H9 (cell line): ENCODE measurements at regions not wholly inside any gene's neighbourhood (a gene's known extent, or its start where the extent isn't known, plus 50 kb on each side); places are given as distances from the start of the nearest gene placed in this dataset.

ENCODE experiments used
- DNase-seq: peaks from one replicate; pipeline ENCODE4 v3.0.0-alpha.2; 2017
- H2AFZ ChIP-seq: one replicate; pipeline ENCODE4 v1.6.1; 2013; ENCODE audit warnings: mild to moderate bottlenecking, low read length, control low read depth, moderate library complexity
- H2AK5ac ChIP-seq: 2 replicates; pipeline ENCODE4 v1.6.1; 2013; ENCODE audit warnings: low read length, control low read depth, mixed read lengths; ENCODE audit not compliant: insufficient read length
- H2BK120ac ChIP-seq: one replicate; pipeline ENCODE4 v1.6.1; 2013; ENCODE audit warnings: low read depth, mild to moderate bottlenecking, low read length, control low read depth, inconsistent platforms; ENCODE audit not compliant: poor library complexity, severe bottlenecking
- H2BK12ac ChIP-seq: 2 replicates; pipeline ENCODE4 v1.6.1; 2013; ENCODE audit warnings: low read length, control low read depth, mixed read lengths, low read depth; ENCODE audit not compliant: insufficient read length
- H2BK15ac ChIP-seq: 2 replicates; pipeline ENCODE4 v1.6.1; 2013; ENCODE audit warnings: low read depth, low read length, control low read depth
- H2BK20ac ChIP-seq: one replicate; pipeline ENCODE4 v1.6.1; 2013; ENCODE audit warnings: low read depth, mild to moderate bottlenecking, low read length, control low read depth, inconsistent platforms; ENCODE audit not compliant: poor library complexity, severe bottlenecking
- H2BK5ac ChIP-seq: 2 replicates; pipeline ENCODE4 v1.6.1; 2013; ENCODE audit warnings: low read length, control low read depth, mixed read lengths; ENCODE audit not compliant: insufficient read length
- H3K14ac ChIP-seq: 2 replicates; pipeline ENCODE4 v1.6.1; 2013; ENCODE audit warnings: low read length, control low read depth; ENCODE audit not compliant: insufficient read depth
- H3K18ac ChIP-seq: 2 replicates; pipeline ENCODE4 v1.6.1; 2013; ENCODE audit warnings: low read depth, mild to moderate bottlenecking, mixed read lengths, low read length, control low read depth; ENCODE audit not compliant: insufficient read length
- H3K23ac ChIP-seq: 2 replicates; pipeline ENCODE4 v1.6.1; 2013; ENCODE audit warnings: low read length, control low read depth, mixed read lengths, low read depth; ENCODE audit not compliant: insufficient read length
- H3K23me2 ChIP-seq: 2 replicates; pipeline ENCODE4 v1.6.1; 2013; ENCODE audit warnings: low read depth, mild to moderate bottlenecking, mixed read lengths, low read length, control low read depth; ENCODE audit not compliant: insufficient read length, poor library complexity, severe bottlenecking
- H3K27ac ChIP-seq: 2 replicates; pipeline ENCODE4 v1.5.1; 2013; ENCODE audit warnings: low read length, control low read depth, mixed read lengths, low read depth; ENCODE audit not compliant: insufficient read length
- H3K27me3 ChIP-seq: 2 replicates; pipeline ENCODE4 v1.6.1; 2013; ENCODE audit warnings: low read length, control low read depth, inconsistent platforms; ENCODE audit not compliant: insufficient read depth
- H3K4ac ChIP-seq: 2 replicates; pipeline ENCODE4 v1.6.1; 2013; ENCODE audit warnings: low read depth, mild to moderate bottlenecking, control low read depth, inconsistent platforms, low read length, moderate library complexity
- H3K4me1 ChIP-seq: 2 replicates; pipeline ENCODE4 v1.6.1; 2013; ENCODE audit warnings: low read length, control low read depth, inconsistent platforms; ENCODE audit not compliant: insufficient read depth
- H3K4me2 ChIP-seq: 2 replicates; pipeline ENCODE4 v1.6.1; 2013; ENCODE audit warnings: low read length, control low read depth, mixed read lengths; ENCODE audit not compliant: insufficient read length, insufficient read depth
- H3K56ac ChIP-seq: 2 replicates; pipeline ENCODE4 v1.6.1; 2013; ENCODE audit warnings: low read depth, mild to moderate bottlenecking, mixed read lengths, low read length, control low read depth; ENCODE audit not compliant: insufficient read length
- H3K79me1 ChIP-seq: 2 replicates; pipeline ENCODE4 v1.6.1; 2013; ENCODE audit warnings: low read depth, mild to moderate bottlenecking, moderate library complexity, low read length, control low read depth, inconsistent platforms; ENCODE audit not compliant: insufficient read depth, poor library complexity, severe bottlenecking
- H3K79me2 ChIP-seq: 2 replicates; pipeline ENCODE4 v1.6.1; 2013; ENCODE audit warnings: low read length, control low read depth, inconsistent platforms; ENCODE audit not compliant: insufficient read depth
- H3K9ac ChIP-seq: 2 replicates; pipeline ENCODE4 v1.6.1; 2013; ENCODE audit warnings: low read length, control low read depth, mixed read lengths; ENCODE audit not compliant: insufficient read length; ENCODE audit errors: extremely low read depth
- H3K9me3 ChIP-seq: one replicate; pipeline ENCODE4 v1.6.1; 2013; ENCODE audit warnings: low read depth, low read length, inconsistent platforms; ENCODE audit not compliant: control insufficient read depth
- H3T11ph ChIP-seq: one replicate; pipeline ENCODE4 v1.6.1; 2013; ENCODE audit warnings: mild to moderate bottlenecking, low read length, control low read depth, inconsistent platforms
- H4K20me1 ChIP-seq: one replicate; pipeline ENCODE4 v1.6.1; 2013; ENCODE audit not compliant: control insufficient read depth, insufficient read length, insufficient read depth
- H4K5ac ChIP-seq: 2 replicates; pipeline ENCODE4 v1.6.1; 2013; ENCODE audit warnings: low read depth, mild to moderate bottlenecking, mixed read lengths, low read length, control low read depth; ENCODE audit not compliant: insufficient read length
- H4K8ac ChIP-seq: replicated peaks from 2 replicates; pipeline ENCODE4 v1.6.1; 2013; ENCODE audit warnings: low read length, control low read depth, mixed read lengths, low read depth; ENCODE audit not compliant: insufficient read length
- H4K91ac ChIP-seq: 2 replicates; pipeline ENCODE4 v1.6.1; 2013; ENCODE audit warnings: low read depth, mild to moderate bottlenecking, moderate library complexity, mixed read lengths, low read length, control low read depth; ENCODE audit not compliant: insufficient read length
- H3K27ac Mint-ChIP-seq, 3 experiments: 2 replicates in 2 of 3; 3 replicates in 1 of 3; pipeline ENCODE4 v1.8.0; 2020 to 2021; ENCODE audit warnings: mixed read lengths in 3 of 3, mild to moderate bottlenecking in 1 of 3, moderate library complexity in 1 of 3
- H3K27me3 Mint-ChIP-seq: 2 replicates; pipeline ENCODE4 v1.8.0; 2021; ENCODE audit warnings: low read depth, mild to moderate bottlenecking, moderate library complexity, mixed read lengths
- H3K36me3 Mint-ChIP-seq, 3 experiments: 2 replicates in 2 of 3; 3 replicates in 1 of 3; pipeline ENCODE4 v1.8.0; 2020 to 2021; ENCODE audit warnings: low read depth in 3 of 3, mixed read lengths in 3 of 3; ENCODE audit not compliant: insufficient read depth in 1 of 3
- H3K4me1 Mint-ChIP-seq, 2 experiments: 2 replicates each; pipeline ENCODE4 v1.8.0; 2020; ENCODE audit warnings: mixed read lengths in 2 of 2
- H3K4me3 Mint-ChIP-seq, 2 experiments: 2 replicates in 1 of 2; 3 replicates in 1 of 2; pipeline ENCODE4 v1.8.0; 2020 to 2021; ENCODE audit warnings: mild to moderate bottlenecking in 2 of 2, mixed read lengths in 2 of 2, moderate library complexity in 1 of 2
- H3K9me3 Mint-ChIP-seq, 2 experiments: 2 replicates in 1 of 2; 3 replicates in 1 of 2; pipeline ENCODE4 v1.8.0; 2020; ENCODE audit warnings: mild to moderate bottlenecking in 2 of 2, mixed read lengths in 2 of 2, moderate library complexity in 1 of 2
- CTCF ChIP-seq: fragments of 200-600 bp; sonication (generic); conservative IDR thresholded peaks from 3 replicates; pipeline ENCODE4 v1.8.0; 2021; ENCODE audit warnings: antibody characterized with exemption, mild to moderate bottlenecking
- WGBS: extraction: QIAGEN DNeasy Blood & Tissue Kit; methylation state at CpG from one replicate; pipeline ENCODE4 v1.1.7; 2013; ENCODE audit warnings: missing lambda C conversion rate, low lambda C conversion rate, mixed read lengths; ENCODE audit not compliant: insufficient read length; ENCODE audit errors: extremely low coverage; 5-methylcytosine and 5-hydroxymethylcytosine counted together

DNA sequence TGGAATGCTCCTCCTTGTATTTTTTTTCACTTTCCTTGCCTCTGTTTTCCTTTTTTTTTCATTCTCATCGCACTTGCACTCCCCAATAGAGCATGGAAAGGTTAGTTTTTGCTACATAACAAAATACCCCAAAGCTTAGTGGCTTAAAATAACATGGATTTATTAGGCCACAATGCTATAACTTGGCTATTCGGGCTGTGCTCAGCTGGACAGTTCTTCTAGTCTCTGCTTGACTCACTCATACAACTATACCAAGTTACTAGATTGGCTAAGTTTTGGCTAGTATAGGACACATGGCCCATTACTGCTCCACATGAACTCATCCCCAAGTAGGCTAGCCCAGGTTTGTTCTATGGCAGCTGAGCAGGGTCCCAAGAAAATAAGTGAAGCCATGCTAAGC lies 94.5 kb upstream of the ANKEF1 start:
- H2BK20ac ChIP-seq, result no peak overlapping the region
- DNase-seq, result no peak
- no peak overlapping the region for H3K4ac ChIP-seq
- Mint-ChIP-seq H3K9me3 (no peaks in the 10 kb centered on the region), H3K4me3 (no peak overlapping the region), H3K27me3 (no peaks in the 10 kb centered on the region), H3K36me3 (no peaks in the 10 kb centered on the region), H3K27ac (no peak overlapping the region), H3K4me1 (peaks cover 0 to 3% of the 10 kb centered on the region in 2 experiments; a peak in 2 of 4 replicates)
- H3K23me2 ChIP-seq, result no peaks in the 10 kb centered on the region
- no peak overlapping the region for H3K4me2 ChIP-seq
- H4K91ac ChIP-seq, result no peak overlapping the region
- no peak overlapping the region for H2AK5ac ChIP-seq
- H3K18ac ChIP-seq, result no peak overlapping the region
- no peak for TF ChIP-seq CTCF
- WGBS, result no CpG with 5 or more reads among the region's 2 CpGs
- no peak overlapping the region for H4K8ac ChIP-seq
- H3K27ac ChIP-seq, result no peak overlapping the region
- no peaks in the 10 kb centered on the region for H3K27me3 ChIP-seq
- no peaks in the 10 kb centered on the region for H3K79me2 ChIP-seq
- no peak overlapping the region for H2BK120ac ChIP-seq
- H3T11ph ChIP-seq, result no peak overlapping the region
- H4K5ac ChIP-seq, result no peak overlapping the region
- no peak overlapping the region for H2BK5ac ChIP-seq
- H4K20me1 ChIP-seq, result no peaks in the 10 kb centered on the region
- H2BK15ac ChIP-seq, result no peak overlapping the region
- H3K79me1 ChIP-seq, result no peaks in the 10 kb centered on the region
- no peak overlapping the region for H2AFZ ChIP-seq
- H3K9ac ChIP-seq, result no peak overlapping the region
- H2BK12ac ChIP-seq, result no peak overlapping the region
- no peaks in the 10 kb centered on the region for H3K9me3 ChIP-seq
- H3K56ac ChIP-seq, result no peak overlapping the region
- no peak overlapping the region for H3K23ac ChIP-seq
- H3K4me1 ChIP-seq, result no peaks in the 10 kb centered on the region; the same call in 1 of the 2 replicates
- H3K14ac ChIP-seq, result no peak overlapping the region
